ENCODE measurements at regions not wholly inside any gene's neighbourhood (a gene's known extent, or its start where the extent isn't known, plus 50 kb on each side); places are given as distances from the start of the nearest gene placed in this dataset.

- DNase-seq (ENCODE audit: low read depth), result peak; percentile 37
- TF ChIP-seq CTCF (conservative IDR thresholded peaks at IDR 0.05; ENCODE audit: low read depth, low read length), result no peak
- no peak overlapping the region for H3K4me3 ChIP-seq (ENCODE audit: low read depth, low read length)
Measured at GRCh38 chr6:92779746-92780145, 639.6 kb downstream of the EPHA7 start.

- DNase-seq (ENCODE audit: low read depth), result no peak
- no peak overlapping the region for H3K4me3 ChIP-seq (ENCODE audit: low read depth, low read length)
Measured at GRCh38 chr6:92777146-92777740, 642.1 kb downstream of the EPHA7 start.

GRCh38 chr6:92770540-92770939, 648.8 kb downstream of the EPHA7 start:
- no peak for DNase-seq (ENCODE audit: low read depth)
- no peak for TF ChIP-seq CTCF (conservative IDR thresholded peaks at IDR 0.05; ENCODE audit: low read depth, low read length)
- no peak overlapping the region for H3K4me3 ChIP-seq (ENCODE audit: low read depth, low read length)

More at GRCh38 chr6:92777146-92777740, 642.1 kb downstream of the EPHA7 start:
- peak; percentile 78 for TF ChIP-seq CTCF (conservative IDR thresholded peaks at IDR 0.05; ENCODE audit: low read depth, low read length)

- H3K4me3 ChIP-seq (ENCODE audit: low read depth, low read length), result no peak overlapping the region
- DNase-seq (ENCODE audit: low read depth), result no peak
- no peak for TF ChIP-seq CTCF (conservative IDR thresholded peaks at IDR 0.05; ENCODE audit: low read depth, low read length)
Measured at GRCh38 chr6:92767101-92767500, 652.3 kb downstream of the EPHA7 start.

GRCh38 chr6:92763680-92764079, 655.7 kb downstream of the EPHA7 start:
- H3K4me3 ChIP-seq (ENCODE audit: low read depth, low read length), result no peak overlapping the region
- no peak for TF ChIP-seq CTCF (conservative IDR thresholded peaks at IDR 0.05; ENCODE audit: low read depth, low read length)
- DNase-seq (ENCODE audit: low read depth), result no peak

- TF ChIP-seq CTCF (conservative IDR thresholded peaks at IDR 0.05; ENCODE audit: low read depth, low read length), result no peak
- DNase-seq (ENCODE audit: low read depth), result no peak
- H3K4me3 ChIP-seq (ENCODE audit: low read depth, low read length), result no peak overlapping the region
Measured at GRCh38 chr6:92763274-92763584, 656.1 kb downstream of the EPHA7 start.

- no peak for TF ChIP-seq CTCF (conservative IDR thresholded peaks at IDR 0.05; ENCODE audit: low read depth, low read length)
- no peak overlapping the region for H3K4me3 ChIP-seq (ENCODE audit: low read depth, low read length)
- no peak for DNase-seq (ENCODE audit: low read depth)
Measured at GRCh38 chr6:92762443-92763273, 656.7 kb downstream of the EPHA7 start.

All from epithelial cell of proximal tubule (primary cell).